WTC11 (cell line): ENCODE measurements at regions not wholly inside any gene's neighbourhood (a gene's known extent, or its start where the extent isn't known, plus 50 kb on each side); places are given as distances from the start of the nearest gene placed in this dataset.

ENCODE experiments used
- ATAC-seq: fragments of 200-7000 bp; cut with Tn5 transposase; 2 replicates; pipeline ENCODE4 v1.10.0; 2021; ENCODE audit warnings: mild to moderate bottlenecking, moderate library complexity
- CTCF ChIA-PET: fragments of 300-600 bp; sonication (Branson Sonifier 250); formaldehyde crosslinking; loops from one replicate; lab custom pipeline; 2021; ENCODE audit warnings: antibody characterized with exemption; lab: Charles Lee
- POLR2A ChIA-PET: fragments of 350-600 bp; sonication (Branson Sonifier 250); formaldehyde crosslinking; loops from one replicate; lab custom pipeline; 2021; ENCODE audit warnings: antibody characterized with exemption; lab: Charles Lee
- DNase-seq: peaks from one replicate; pipeline ENCODE4 v3.0.0; 2021; ENCODE audit warnings: low spot score
- H3K27ac Mint-ChIP-seq: 2 replicates; pipeline ENCODE4 v1.8.0; 2021; ENCODE audit warnings: mixed read lengths
- H3K27me3 Mint-ChIP-seq: 2 replicates; pipeline ENCODE4 v1.8.0; 2021; ENCODE audit warnings: low read depth, mild to moderate bottlenecking, moderate library complexity, mixed read lengths
- H3K36me3 Mint-ChIP-seq: 2 replicates; pipeline ENCODE4 v1.8.0; 2021; ENCODE audit warnings: mixed read lengths
- H3K4me1 Mint-ChIP-seq: 2 replicates; pipeline ENCODE4 v1.8.0; 2022; ENCODE audit warnings: mixed read lengths
- H3K4me3 Mint-ChIP-seq: 2 replicates; pipeline ENCODE4 v1.8.0; 2021; ENCODE audit warnings: mild to moderate bottlenecking, moderate library complexity, mixed read lengths
- H3K9me3 Mint-ChIP-seq: 2 replicates; pipeline ENCODE4 v1.8.0; 2021; ENCODE audit warnings: mixed read lengths
- ELF4 ChIP-seq: sonication (generic); formaldehyde crosslinking; IDR thresholded peaks from 2 replicates; pipeline ENCODE4 v1.8.1; 2022; ENCODE audit warnings: low read depth, mild to moderate bottlenecking, moderate library complexity, missing genetic modification reagents
- FOXP4 ChIP-seq: sonication (generic); formaldehyde crosslinking; IDR thresholded peaks from 2 replicates; pipeline ENCODE4 v1.8.0; 2022; ENCODE audit warnings: mild to moderate bottlenecking, missing genetic modification reagents
- HMGA2 ChIP-seq: fragments of 250-450 bp; sonication (Bioruptor Pico); IDR thresholded peaks from 2 replicates; pipeline ENCODE4 v1.4.0; 2021; ENCODE audit warnings: mild to moderate bottlenecking, moderate library complexity
- JUN ChIP-seq: sonication (generic); formaldehyde crosslinking; IDR thresholded peaks from 2 replicates; pipeline ENCODE4 v1.8.0; 2023; ENCODE audit warnings: mild to moderate bottlenecking, missing genetic modification reagents
- MLX ChIP-seq: sonication (generic); formaldehyde crosslinking; IDR thresholded peaks from 2 replicates; pipeline ENCODE4 v1.8.1; 2023; ENCODE audit warnings: mild to moderate bottlenecking, missing genetic modification reagents, moderate library complexity
- MXD4 ChIP-seq: fragments of 250-450 bp; sonication (Bioruptor Pico); IDR thresholded peaks from 2 replicates; pipeline ENCODE4 v1.8.0; 2021; ENCODE audit warnings: mild to moderate bottlenecking, moderate library complexity, borderline replicate concordance
- SMAD3 ChIP-seq: sonication (generic); formaldehyde crosslinking; IDR thresholded peaks from 2 replicates; pipeline ENCODE4 v1.8.0; 2022; ENCODE audit warnings: missing genetic modification reagents, mild to moderate bottlenecking, borderline replicate concordance
- SP1 ChIP-seq: sonication (generic); formaldehyde crosslinking; conservative IDR thresholded peaks from 2 replicates; pipeline ENCODE4 v1.8.1; 2022; ENCODE audit warnings: missing genetic modification reagents
- TEAD1 ChIP-seq: sonication (generic); formaldehyde crosslinking; IDR thresholded peaks from 2 replicates; pipeline ENCODE4 v1.8.0; 2022; ENCODE audit warnings: mild to moderate bottlenecking, missing genetic modification reagents
- ZNF121 ChIP-seq: sonication (generic); formaldehyde crosslinking; IDR thresholded peaks from 2 replicates; pipeline ENCODE4 v1.8.0; 2023; ENCODE audit warnings: missing genetic modification reagents
- ZNF232 ChIP-seq: sonication (generic); formaldehyde crosslinking; IDR thresholded peaks from 2 replicates; pipeline ENCODE4 v1.8.0; 2022; ENCODE audit warnings: mild to moderate bottlenecking, missing genetic modification reagents
- ZNF423 ChIP-seq: fragments of 250-450 bp; sonication (Bioruptor Pico); IDR thresholded peaks from 2 replicates; pipeline ENCODE4 v2.1.2; 2022; ENCODE audit warnings: mild to moderate bottlenecking, moderate library complexity
- ZNF671 ChIP-seq: fragments of 250-450 bp; sonication (Bioruptor Pico); IDR thresholded peaks from 2 replicates; pipeline ENCODE4 v1.8.0; 2021; ENCODE audit warnings: mild to moderate bottlenecking
- ZSCAN18 ChIP-seq: fragments of 250-450 bp; sonication (Bioruptor Pico); IDR thresholded peaks from 2 replicates; pipeline ENCODE4 v2.1.2; 2022; ENCODE audit warnings: mild to moderate bottlenecking, moderate library complexity
- TF ChIP-seq, protein P1 (sequence below): sonication (generic); formaldehyde crosslinking; IDR thresholded peaks from 2 replicates; pipeline ENCODE4 v1.8.1; 2022; ENCODE audit warnings: mild to moderate bottlenecking, moderate library complexity, missing genetic modification reagents
- TF ChIP-seq, protein P2 (sequence below): sonication (generic); formaldehyde crosslinking; IDR thresholded peaks from 2 replicates; pipeline ENCODE4 v1.8.0; 2022; ENCODE audit warnings: mild to moderate bottlenecking, missing genetic modification reagents
- TF ChIP-seq, protein P3 (sequence below): sonication (generic); formaldehyde crosslinking; IDR thresholded peaks from 2 replicates; pipeline ENCODE4 v1.8.0; 2022; ENCODE audit warnings: missing genetic modification reagents
- TF ChIP-seq, protein P4 (sequence below): sonication (generic); formaldehyde crosslinking; IDR thresholded peaks from 2 replicates; pipeline ENCODE4 v1.8.0; 2023; ENCODE audit warnings: missing genetic modification reagents
- TF ChIP-seq, protein P5 (sequence below): fragments of 200-600 bp; IDR thresholded peaks from 2 replicates; pipeline ENCODE4 v1.8.0; 2022; ENCODE audit warnings: antibody characterized with exemption
- TF ChIP-seq, protein P6 (sequence below): fragments of 250-450 bp; sonication (Bioruptor Pico); IDR thresholded peaks from 2 replicates; pipeline ENCODE4 v1.9.0; 2021; ENCODE audit warnings: moderate library complexity, mild to moderate bottlenecking, inconsistent platforms, borderline replicate concordance

- ATAC-seq = no peak
- Mint-ChIP-seq H3K4me1 (no peaks in the 10 kb centered on the region), H3K4me3 (no peak overlapping the region), H3K9me3 (peaks cover 14% of the 10 kb centered on the region), H3K36me3 (no peaks in the 10 kb centered on the region), H3K27ac (no peak overlapping the region), H3K27me3 (no peaks in the 10 kb centered on the region)
- TF ChIP-seq, protein P1, sequence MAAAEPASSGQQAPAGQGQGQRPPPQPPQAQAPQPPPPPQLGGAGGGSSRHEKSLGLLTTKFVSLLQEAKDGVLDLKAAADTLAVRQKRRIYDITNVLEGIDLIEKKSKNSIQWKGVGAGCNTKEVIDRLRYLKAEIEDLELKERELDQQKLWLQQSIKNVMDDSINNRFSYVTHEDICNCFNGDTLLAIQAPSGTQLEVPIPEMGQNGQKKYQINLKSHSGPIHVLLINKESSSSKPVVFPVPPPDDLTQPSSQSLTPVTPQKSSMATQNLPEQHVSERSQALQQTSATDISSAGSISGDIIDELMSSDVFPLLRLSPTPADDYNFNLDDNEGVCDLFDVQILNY (CRISPR knock-in tag) = no peak
- TF ChIP-seq ZNF671 (no peak), MLX (CRISPR knock-in tag) (no peak), SP1 (no peak), MXD4 (CRISPR knock-in tag) (no peak), SMAD3 (CRISPR knock-in tag) (no peak), ZNF121 (no peak), ZNF232 (CRISPR knock-in tag) (no peak), TEAD1 (CRISPR knock-in tag) (no peak), HMGA2 (CRISPR knock-in tag) (no peak), FOXP4 (CRISPR knock-in tag) (no peak), ZSCAN18 (CRISPR knock-in tag) (no peak), ELF4 (CRISPR knock-in tag) (no peak), JUN (CRISPR knock-in tag) (no peak), ZNF423 (CRISPR knock-in tag) (no peak)
- TF ChIP-seq, protein P2, sequence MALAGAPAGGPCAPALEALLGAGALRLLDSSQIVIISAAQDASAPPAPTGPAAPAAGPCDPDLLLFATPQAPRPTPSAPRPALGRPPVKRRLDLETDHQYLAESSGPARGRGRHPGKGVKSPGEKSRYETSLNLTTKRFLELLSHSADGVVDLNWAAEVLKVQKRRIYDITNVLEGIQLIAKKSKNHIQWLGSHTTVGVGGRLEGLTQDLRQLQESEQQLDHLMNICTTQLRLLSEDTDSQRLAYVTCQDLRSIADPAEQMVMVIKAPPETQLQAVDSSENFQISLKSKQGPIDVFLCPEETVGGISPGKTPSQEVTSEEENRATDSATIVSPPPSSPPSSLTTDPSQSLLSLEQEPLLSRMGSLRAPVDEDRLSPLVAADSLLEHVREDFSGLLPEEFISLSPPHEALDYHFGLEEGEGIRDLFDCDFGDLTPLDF (CRISPR knock-in tag) = no peak
- TF ChIP-seq, protein P3, sequence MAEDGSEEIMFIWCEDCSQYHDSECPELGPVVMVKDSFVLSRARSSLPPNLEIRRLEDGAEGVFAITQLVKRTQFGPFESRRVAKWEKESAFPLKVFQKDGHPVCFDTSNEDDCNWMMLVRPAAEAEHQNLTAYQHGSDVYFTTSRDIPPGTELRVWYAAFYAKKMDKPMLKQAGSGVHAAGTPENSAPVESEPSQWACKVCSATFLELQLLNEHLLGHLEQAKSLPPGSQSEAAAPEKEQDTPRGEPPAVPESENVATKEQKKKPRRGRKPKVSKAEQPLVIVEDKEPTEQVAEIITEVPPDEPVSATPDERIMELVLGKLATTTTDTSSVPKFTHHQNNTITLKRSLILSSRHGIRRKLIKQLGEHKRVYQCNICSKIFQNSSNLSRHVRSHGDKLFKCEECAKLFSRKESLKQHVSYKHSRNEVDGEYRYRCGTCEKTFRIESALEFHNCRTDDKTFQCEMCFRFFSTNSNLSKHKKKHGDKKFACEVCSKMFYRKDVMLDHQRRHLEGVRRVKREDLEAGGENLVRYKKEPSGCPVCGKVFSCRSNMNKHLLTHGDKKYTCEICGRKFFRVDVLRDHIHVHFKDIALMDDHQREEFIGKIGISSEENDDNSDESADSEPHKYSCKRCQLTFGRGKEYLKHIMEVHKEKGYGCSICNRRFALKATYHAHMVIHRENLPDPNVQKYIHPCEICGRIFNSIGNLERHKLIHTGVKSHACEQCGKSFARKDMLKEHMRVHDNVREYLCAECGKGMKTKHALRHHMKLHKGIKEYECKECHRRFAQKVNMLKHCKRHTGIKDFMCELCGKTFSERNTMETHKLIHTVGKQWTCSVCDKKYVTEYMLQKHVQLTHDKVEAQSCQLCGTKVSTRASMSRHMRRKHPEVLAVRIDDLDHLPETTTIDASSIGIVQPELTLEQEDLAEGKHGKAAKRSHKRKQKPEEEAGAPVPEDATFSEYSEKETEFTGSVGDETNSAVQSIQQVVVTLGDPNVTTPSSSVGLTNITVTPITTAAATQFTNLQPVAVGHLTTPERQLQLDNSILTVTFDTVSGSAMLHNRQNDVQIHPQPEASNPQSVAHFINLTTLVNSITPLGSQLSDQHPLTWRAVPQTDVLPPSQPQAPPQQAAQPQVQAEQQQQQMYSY (CRISPR knock-in tag) = no peak
- TF ChIP-seq, protein P4, sequence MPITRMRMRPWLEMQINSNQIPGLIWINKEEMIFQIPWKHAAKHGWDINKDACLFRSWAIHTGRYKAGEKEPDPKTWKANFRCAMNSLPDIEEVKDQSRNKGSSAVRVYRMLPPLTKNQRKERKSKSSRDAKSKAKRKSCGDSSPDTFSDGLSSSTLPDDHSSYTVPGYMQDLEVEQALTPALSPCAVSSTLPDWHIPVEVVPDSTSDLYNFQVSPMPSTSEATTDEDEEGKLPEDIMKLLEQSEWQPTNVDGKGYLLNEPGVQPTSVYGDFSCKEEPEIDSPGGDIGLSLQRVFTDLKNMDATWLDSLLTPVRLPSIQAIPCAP (CRISPR knock-in tag) = no peak
- TF ChIP-seq, protein P5, sequence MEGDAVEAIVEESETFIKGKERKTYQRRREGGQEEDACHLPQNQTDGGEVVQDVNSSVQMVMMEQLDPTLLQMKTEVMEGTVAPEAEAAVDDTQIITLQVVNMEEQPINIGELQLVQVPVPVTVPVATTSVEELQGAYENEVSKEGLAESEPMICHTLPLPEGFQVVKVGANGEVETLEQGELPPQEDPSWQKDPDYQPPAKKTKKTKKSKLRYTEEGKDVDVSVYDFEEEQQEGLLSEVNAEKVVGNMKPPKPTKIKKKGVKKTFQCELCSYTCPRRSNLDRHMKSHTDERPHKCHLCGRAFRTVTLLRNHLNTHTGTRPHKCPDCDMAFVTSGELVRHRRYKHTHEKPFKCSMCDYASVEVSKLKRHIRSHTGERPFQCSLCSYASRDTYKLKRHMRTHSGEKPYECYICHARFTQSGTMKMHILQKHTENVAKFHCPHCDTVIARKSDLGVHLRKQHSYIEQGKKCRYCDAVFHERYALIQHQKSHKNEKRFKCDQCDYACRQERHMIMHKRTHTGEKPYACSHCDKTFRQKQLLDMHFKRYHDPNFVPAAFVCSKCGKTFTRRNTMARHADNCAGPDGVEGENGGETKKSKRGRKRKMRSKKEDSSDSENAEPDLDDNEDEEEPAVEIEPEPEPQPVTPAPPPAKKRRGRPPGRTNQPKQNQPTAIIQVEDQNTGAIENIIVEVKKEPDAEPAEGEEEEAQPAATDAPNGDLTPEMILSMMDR = no peak
- TF ChIP-seq, protein P6, sequence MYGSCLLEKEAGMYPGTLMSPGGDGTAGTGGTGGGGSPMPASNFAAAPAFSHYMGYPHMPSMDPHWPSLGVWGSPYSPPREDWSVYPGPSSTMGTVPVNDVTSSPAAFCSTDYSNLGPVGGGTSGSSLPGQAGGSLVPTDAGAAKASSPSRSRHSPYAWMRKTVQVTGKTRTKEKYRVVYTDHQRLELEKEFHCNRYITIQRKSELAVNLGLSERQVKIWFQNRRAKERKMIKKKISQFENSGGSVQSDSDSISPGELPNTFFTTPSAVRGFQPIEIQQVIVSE (CRISPR knock-in tag) = no peak
- DNase-seq = no peak
- ChIA-PET POLR2A (no interaction called here), CTCF (no interaction called here)
These were observed 101.6 kb upstream of the RUNX1 start for GRCh38 chr21:35150562-35151226.
